NCI-H187 (cell line): ENCODE measurements at regions not wholly inside any gene's neighbourhood (a gene's known extent, or its start where the extent isn't known, plus 50 kb on each side); places are given as distances from the start of the nearest gene placed in this dataset.
"Not testable (repeated sequence)": the region's sequence is repeated elsewhere in the genome, so short reads cannot be mapped to it uniquely, and the experiment has no call there.

ENCODE experiments used
- DNase-seq, 2 experiments: peaks; one replicate each; lab custom pipeline; 2025; lab: John Stamatoyannopoulos, UW

DNA sequence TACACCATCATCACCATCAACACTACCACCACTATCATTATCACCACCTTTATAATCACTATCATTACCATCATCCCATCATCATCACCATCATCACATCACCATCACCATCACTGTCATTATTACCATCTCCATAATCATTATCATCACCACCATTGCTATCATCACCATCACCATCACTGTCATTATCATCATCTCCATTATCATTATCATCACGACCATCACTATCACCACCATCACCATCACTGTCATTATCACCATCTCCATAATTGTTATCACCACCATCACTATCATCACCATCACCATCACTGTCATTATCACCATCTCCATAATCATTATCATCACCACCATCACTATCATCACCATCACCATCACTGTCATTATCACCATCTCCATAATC lies 279.6 kb upstream of the HS6ST1 start:
- not testable (repeated sequence) for DNase-seq

DNA sequence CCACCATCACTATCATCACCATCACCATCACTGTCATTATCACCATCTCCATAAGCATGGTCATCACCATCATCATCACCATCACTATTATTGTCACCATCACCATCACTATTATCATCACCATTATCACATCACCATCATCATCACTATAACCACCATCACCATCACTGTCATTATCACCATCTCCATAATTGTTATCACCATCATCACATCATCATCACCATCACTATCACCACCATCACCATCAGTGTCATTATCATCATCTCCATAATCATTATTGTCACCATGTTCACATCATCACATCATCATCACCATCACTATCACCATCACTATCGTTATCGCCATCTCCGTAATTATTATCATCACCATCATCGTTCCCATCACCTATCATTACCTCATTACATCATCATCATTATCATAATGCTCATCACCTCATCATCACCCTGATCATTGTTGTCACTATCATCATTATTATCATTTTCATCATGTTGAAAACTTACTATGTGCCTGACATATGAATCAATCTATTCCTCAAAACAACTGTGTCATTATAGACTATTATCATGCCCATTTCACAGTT lies 280.3 kb upstream of the HS6ST1 start:
- DNase-seq, result no peak

DNA sequence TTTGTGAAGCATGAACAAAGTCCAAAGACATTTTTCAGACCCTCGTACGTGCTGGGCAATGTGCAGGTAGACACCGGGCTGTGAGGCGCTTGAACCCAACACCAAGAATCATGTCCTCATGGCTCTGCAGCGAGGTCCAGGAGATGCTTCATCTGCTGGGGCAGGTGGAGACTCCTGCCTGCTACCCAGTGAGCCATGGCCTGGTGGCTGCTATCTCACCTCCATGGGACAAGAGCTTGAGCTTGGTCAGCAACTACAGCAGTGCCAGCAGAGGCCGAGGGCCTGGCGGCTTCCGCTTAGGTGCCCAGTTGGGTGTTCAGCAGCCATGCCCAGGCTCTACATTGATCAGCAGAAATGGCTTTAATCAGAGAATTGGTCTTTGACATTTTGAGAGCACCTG lies 281.0 kb upstream of the HS6ST1 start:
- DNase-seq, result no peak

DNA sequence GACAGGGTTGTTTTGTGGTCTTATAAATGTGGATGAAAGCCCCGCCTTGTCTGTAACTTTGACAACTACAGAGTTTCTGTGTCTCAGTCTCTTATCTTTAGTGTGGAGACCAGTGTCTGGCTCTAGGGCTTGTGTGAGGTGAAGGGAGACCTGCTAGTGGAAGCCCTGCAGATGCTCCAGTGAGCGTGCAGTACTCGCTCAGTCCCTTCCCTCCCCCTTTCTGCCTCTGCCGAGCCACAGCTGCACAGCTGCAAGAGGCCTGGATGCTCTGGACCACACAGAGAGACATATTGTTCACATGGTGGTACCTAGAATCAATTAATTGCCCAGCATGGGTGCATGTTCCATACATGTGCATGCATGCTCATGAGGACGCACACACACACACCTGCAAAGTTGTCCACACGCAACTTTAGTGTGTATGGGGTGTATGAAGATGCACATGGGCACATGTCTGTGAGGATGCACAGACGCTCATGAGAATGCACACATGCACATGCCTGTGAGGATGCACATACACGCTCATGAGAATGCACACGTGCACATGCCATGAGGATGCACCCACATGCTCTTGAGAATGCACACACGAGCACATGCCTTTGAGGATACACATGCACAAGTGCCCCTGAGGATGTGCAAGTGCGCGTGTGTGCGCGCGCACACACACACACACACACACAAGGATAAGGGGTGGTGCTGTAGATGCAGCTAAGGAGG lies 282.1 kb upstream of the HS6ST1 start:
- DNase-seq, result no peak

DNA sequence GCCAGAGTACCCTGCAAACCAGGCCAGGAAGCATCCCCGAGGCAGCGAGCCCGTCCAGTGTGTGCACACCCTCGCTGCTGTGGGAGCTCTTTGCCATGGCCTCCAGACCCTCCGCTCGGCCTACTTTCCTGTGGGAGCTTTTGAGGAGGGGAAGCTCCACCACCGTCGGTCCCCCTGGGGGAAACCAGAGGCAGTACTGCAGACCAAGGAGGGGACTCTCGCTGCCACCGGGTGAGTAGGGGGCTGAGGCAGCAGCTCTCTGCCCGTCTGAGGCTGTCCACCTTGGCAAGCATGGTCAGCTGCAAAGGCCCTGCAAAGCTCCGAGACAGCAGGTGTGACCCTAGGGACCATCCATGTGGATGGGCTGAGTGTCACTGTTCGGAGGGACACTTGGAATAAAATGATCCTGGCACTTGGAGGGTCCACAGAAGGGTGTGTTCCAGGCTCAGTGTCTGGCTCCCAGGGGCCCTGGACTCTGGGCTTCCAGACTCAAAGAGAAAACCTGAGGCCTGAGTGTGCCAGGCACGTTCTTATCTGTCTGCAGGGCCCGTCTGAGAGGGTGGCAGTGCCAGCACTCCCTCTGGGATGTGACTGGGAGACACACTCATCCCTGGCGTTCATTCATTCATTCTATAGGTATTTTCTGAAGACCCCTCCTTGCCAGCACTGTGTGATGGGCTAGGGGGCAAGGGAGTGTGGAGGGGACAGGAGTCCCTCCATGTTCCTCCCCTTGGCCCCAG lies 282.8 kb upstream of the HS6ST1 start:
- no peak for DNase-seq

- DNase-seq, result no peak
Measured at GRCh38 chr2:128602038-128602698, 283.5 kb upstream of the HS6ST1 start.

DNA sequence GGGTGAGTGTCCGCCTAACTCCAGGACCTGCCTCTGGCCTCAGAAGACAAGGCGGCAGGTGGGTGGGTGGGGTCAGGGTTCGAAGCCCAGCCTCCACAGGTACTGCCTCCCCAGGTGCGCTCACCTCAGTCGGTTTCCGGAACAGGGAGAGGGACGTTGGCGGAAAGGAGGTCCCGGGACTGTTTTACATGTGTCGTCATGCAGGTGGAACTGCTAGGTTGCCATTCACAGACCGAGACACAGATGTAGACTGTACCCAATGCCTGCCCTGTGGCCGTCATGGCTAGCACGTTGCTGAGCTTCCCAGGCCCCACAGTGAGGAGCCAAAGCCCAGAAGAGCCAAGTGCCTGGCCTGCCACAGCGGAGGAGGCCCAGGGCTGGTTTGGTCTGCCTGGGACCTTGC lies 284.0 kb upstream of the HS6ST1 start:
- DNase-seq, result no peak

GRCh38 chr2:128603411-128603924 lies 284.8 kb upstream of the HS6ST1 start:
- DNase-seq, result no peak

DNA sequence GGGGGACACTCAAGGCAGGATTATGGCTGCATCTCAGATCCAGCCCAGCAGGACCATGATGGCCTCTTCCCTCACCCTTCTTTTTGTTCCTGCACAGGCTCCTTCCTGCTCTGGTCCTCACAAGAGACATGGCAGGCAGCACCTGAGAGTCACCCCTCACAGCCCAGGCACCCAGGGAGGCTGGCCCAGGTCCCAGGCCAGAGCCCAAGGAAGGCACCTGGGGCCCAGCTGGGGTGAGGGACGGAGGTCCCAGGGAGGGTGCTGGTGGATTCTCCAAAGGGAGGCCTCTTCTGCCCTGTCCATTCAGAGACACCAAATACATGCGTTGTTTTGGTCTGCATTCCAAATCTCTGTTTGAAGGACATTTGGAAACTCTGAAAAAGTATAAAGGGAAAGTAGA lies 285.4 kb upstream of the HS6ST1 start:
- DNase-seq, result no peak

- DNase-seq, result not testable (repeated sequence)
Measured at GRCh38 chr2:128604581-128604980, 285.9 kb upstream of the HS6ST1 start.

- no peak for DNase-seq
Measured at GRCh38 chr2:128605421-128605820, 286.8 kb upstream of the HS6ST1 start.

GRCh38 chr2:128605931-128606330 lies 287.3 kb upstream of the HS6ST1 start:
- no peak for DNase-seq

- no peak for DNase-seq
Measured at GRCh38 chr2:128606837-128607236, 288.2 kb upstream of the HS6ST1 start.

GRCh38 chr2:128607440-128607839 lies 288.8 kb upstream of the HS6ST1 start:
- no peak for DNase-seq

GRCh38 chr2:128607911-128608506 lies 289.3 kb upstream of the HS6ST1 start:
- no peak for DNase-seq

DNA sequence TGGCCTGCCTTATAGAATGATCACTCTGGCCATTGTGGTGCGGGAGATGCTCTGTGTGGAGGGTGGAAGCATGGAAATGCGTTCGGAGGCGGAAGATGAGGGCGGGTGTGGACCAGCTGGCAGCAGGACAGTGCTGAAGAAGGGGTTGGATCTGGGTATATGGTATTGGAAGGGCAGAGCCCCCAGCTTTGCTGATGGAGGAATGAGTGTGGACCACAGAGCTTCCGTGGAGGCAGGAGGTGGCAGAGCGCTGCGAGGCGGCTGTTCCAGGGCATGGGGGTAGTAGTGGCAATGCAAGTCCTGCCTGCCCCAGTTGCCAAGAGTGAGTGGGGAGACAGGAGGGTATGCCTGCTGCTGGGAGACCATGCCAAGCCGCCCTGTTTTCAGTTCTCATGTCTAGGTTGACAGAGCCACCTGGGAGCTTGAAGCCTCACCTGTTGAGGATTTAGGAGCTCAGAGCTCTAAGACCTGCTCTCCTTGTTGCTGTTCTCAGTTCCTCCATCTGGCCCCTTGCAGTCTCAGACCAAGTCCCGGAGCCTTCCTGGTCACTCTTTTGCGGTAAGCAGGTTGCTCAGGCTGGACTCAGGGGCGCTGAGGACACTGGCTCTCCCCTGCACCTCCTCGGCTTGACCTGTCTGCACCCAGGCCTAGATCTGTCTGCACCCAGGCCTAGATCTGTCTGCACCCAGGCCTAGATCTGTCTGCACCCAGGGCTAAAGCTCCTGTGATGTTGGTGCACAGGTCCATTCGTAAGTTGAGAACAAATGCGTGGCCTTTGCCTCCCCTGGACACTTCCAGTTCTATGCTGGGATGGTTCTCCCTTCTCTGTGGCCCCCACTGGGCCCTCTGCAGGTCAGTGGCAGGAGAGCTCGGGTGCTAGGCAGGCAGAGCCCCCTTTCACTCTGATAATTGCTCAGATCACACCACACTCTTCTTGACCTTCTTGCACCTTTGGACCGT lies 290.5 kb upstream of the HS6ST1 start:
- DNase-seq, result no peak

DNA sequence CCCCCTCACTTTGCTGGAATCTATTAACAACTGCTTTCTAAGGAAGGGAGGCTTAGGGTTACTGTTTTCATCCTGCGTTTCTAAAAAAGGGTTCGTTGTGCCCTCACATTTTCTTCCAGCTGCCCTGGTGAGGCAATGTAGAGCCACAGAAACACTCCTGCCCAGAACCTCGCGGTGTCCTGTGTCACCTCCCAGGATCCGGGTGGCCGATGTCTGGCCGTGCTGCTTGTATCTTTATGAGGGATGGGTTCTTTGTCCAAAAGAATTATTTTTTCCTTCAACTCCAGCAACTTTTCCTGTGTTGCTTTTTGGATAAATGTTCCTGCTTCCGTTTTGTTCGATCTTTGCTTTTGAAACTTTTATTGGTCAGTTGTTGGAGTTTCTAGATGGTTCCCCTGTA lies 291.8 kb upstream of the HS6ST1 start:
- DNase-seq, result no peak

DNA sequence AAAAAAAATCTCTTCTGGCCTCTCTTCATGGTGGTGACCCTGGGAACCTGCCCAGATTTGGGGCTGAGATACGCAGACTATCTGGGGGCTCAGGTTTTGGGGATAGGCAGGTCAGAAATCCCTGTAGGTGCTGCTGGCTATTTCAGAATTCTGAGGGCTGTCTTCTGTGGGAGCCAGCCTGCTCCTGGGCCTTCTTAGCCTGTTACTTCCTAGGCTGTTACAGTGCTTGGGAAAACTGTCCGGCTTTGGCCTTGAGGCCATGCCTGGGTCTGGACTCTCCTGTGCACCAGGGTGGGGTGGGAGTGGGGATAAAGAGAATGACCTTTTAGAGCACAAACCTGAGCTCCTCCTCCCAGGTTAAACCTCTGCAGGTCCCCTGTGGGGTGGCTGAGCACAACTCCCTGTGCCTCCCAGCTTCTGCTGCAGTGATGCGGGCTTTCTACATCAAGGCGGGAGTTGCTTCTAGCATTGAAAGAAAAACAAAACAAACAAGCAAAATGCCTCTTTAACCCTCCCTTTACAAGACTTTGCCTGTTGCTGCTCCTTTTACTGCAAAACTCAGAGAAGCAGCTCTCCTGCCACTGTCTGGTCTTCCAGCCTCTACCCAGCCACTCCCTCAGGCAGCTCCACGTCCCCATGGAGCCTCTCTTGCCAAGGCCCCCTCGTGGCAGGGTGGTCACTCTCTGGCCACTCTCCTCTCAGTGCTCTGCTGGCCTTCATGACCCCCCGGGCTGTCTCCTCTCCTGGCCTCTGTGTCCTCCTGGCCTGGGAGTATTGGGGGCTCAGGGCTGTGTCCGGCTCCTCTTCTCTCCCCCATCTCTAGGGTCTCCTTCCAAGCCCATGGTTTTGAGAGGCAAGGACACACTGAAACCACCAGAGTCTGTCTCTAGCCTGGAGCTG lies 293.0 kb upstream of the HS6ST1 start:
- DNase-seq, result no peak

DNA sequence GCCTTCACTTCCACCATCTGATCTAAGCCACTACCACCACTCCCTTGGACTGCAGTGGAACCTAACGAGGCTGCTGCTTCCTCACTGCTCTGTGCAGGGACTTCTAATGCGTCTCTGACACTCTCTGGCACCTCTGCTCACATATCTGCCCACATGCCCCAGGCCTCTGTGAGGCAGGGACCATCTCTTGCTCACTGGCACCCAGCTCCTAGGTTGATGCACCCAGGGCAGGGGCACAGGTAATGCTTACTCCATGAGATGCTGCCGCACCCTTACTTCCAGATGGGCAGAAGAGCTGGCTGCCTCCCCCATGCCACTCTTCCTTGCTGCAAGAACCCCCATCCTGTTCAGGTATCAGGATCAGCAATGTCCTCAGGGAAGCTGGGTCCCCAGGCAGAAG lies 294.0 kb upstream of the HS6ST1 start:
- DNase-seq, result no peak

DNA sequence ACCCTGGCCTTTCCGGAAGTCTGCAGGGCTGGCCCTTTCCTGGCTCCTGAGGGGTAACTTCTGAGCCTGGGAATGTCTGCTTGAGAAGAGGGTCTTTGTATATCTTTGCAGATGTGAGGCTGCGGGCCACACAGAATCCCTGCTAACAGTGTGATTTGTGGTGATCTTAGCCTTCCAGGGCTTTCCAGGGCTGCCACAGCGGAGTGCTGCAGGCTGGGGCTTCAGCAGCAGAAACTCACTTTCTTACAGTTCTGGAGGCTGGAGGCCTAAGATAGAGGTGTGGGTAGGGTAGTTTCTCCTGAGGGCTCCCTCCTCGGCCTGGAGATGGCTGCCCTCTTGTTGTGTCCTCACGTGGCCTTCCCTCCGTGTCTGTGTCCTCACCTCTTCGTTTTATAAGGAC lies 294.7 kb upstream of the HS6ST1 start:
- no peak for DNase-seq
